HFF-Myc (cell line): ENCODE measurements at regions not wholly inside any gene's neighbourhood (a gene's known extent, or its start where the extent isn't known, plus 50 kb on each side); places are given as distances from the start of the nearest gene placed in this dataset.

Source experiments
- DNase-seq: peaks from one replicate; pipeline ENCODE4 v3.0.0-alpha.2; 2011; ENCODE audit warnings: low read depth; ENCODE audit errors: extremely low read depth
- H3K4me3 ChIP-seq: replicated peaks from 2 replicates; pipeline ENCODE4 v1.5.1; 2011; ENCODE audit warnings: low read depth, mild to moderate bottlenecking, control low read depth, low read length
- CTCF ChIP-seq: IDR thresholded peaks from 2 replicates; pipeline ENCODE4 v1.5.1; 2012; ENCODE audit warnings: mild to moderate bottlenecking, low read depth, low read length, control low read depth; ENCODE audit errors: missing control alignments

GRCh38 chr17:57197466-57198071, 58.8 kb upstream of the MSI2 start:
- H3K4me3 ChIP-seq = no peak overlapping the region
- no peak for DNase-seq
- TF ChIP-seq CTCF = no peak

GRCh38 chr17:57201481-57201880, 54.8 kb upstream of the MSI2 start:
- no peak for TF ChIP-seq CTCF
- no peak for DNase-seq
- no peak overlapping the region for H3K4me3 ChIP-seq

- DNase-seq = no peak
- no peak for TF ChIP-seq CTCF
- H3K4me3 ChIP-seq = no peak overlapping the region
Observed at GRCh38 chr17:57203040-57203439, 53.3 kb upstream of the MSI2 start.
